ENCODE measurements at regions not wholly inside any gene's neighbourhood (a gene's known extent, or its start where the extent isn't known, plus 50 kb on each side); places are given as distances from the start of the nearest gene placed in this dataset.

DNA sequence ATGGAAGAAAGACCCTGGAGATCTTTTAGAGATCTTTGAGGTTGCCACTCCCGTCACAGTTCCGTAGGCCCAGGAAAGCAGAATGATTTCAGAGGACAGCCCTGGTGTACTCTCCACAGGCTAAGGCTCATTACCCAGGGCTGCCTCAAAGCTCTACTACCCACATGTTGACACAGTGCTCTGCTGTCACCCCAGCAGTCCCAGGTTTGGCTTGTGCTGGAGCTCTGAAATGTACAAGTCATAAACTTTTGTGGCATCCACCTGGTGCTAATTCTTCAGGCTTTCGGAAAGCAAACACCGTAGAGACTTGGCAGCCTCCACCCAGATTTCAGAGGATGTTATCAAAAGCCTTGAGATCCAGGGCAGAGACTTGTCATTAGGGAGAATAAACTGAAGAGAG, 136.5 kb downstream of the MTRR start:
- no peak for DNase-seq
- TF ChIP-seq, protein P1, sequence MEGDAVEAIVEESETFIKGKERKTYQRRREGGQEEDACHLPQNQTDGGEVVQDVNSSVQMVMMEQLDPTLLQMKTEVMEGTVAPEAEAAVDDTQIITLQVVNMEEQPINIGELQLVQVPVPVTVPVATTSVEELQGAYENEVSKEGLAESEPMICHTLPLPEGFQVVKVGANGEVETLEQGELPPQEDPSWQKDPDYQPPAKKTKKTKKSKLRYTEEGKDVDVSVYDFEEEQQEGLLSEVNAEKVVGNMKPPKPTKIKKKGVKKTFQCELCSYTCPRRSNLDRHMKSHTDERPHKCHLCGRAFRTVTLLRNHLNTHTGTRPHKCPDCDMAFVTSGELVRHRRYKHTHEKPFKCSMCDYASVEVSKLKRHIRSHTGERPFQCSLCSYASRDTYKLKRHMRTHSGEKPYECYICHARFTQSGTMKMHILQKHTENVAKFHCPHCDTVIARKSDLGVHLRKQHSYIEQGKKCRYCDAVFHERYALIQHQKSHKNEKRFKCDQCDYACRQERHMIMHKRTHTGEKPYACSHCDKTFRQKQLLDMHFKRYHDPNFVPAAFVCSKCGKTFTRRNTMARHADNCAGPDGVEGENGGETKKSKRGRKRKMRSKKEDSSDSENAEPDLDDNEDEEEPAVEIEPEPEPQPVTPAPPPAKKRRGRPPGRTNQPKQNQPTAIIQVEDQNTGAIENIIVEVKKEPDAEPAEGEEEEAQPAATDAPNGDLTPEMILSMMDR (IDR thresholded peaks at IDR 0.05; ENCODE audit: low read depth, low read length) = no peak
- H3K4me3 ChIP-seq (ENCODE audit: low read depth, low read length) = no peak overlapping the region
- no peaks in the 10 kb centered on the region; the same call in 1 of the 2 replicates for H3K9me3 ChIP-seq
- no peaks in the 10 kb centered on the region for H3K27me3 ChIP-seq
- H3K4me1 ChIP-seq = no peaks in the 10 kb centered on the region
- H3K36me3 ChIP-seq = no peaks in the 10 kb centered on the region

DNA sequence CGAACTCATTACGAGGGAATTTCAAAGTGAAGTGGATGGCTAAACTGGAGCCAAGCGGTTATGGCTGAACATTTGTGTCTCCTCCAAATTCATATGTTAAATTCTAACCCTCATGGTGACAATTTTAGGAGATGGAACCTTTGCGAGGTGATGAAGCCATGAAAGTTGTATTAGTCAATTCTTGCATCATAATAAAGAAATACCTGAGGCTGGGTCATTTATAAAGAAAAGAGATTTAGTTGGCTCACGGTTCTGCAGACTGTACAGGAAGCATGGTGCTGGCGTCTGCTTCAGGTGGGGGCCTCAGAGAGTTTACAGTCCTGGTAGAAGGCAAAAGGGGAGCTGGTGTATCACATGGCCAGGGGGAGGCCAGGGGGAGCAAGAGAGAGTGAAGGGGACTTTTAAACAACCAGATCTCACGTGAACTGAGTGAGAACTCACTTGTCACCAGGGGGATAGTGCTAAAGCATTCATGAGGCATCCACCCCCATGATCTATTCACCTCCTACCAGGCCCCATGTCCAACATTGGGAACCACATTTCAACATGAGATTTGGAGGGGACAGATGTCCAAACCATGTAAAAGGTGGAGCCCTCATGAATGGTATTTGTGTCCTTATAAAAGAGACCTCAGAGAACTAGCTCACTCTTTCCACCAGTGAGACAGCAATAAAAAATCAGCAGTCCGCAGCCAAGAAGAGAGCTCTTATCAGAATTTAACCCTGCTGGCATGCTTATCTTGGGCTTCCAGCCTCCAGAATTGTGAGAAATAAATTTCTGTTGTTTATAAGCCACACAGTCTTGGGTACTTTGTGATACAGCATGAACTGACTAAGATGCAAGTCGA, 143.4 kb downstream of the MTRR start:
- Histone ChIP-seq H3K4me3 (ENCODE audit: low read depth, low read length) (no peak overlapping the region), H3K27me3 (no peaks in the 10 kb centered on the region), H3K9me3 (no peaks in the 10 kb centered on the region), H3K4me1 (no peaks in the 10 kb centered on the region), H3K36me3 (no peaks in the 10 kb centered on the region)
- DNase-seq = peak; percentile 23
- TF ChIP-seq, protein P1 (IDR thresholded peaks at IDR 0.05; ENCODE audit: low read depth, low read length) = peak; percentile 22; the same call in 1 of the 2 replicates

DNA sequence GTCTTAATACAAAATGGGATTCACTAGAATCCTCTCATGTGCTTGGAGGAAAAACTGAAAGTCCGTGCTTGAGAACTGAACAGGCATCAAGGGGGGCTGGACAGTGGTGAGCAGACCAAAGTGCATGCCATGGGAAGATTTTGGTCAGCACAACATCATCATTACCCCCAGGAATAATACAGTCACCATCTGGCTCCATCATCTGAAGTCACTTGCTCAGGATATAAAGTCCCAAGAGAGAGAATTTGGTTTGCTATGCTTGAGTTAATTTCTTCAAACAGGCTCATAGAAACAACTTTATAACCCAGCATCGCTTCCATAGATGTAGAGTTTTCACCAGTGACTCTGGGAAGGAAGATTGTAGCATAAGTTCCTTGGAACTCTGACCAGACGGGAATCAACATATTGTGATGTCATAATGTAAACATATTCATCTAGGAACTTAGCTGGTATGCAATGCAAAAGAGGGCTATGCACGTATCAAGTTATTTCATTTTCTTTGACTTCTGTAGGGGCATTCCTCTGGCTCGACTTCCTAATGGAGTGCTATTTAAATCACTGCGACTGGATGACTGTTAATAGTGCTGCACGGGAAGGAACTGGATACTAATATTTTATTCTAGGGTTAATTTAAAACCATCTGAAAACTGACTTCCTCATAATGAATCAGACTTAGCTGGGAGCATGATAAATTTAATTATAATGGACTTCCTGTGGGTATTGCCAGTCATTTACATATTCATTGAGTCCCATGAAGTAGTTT, 145.2 kb downstream of the MTRR start:
- Histone ChIP-seq H3K4me3 (ENCODE audit: low read depth, low read length) (no peak overlapping the region), H3K36me3 (no peaks in the 10 kb centered on the region), H3K9me3 (no peaks in the 10 kb centered on the region), H3K27me3 (no peaks in the 10 kb centered on the region), H3K4me1 (no peaks in the 10 kb centered on the region)
- TF ChIP-seq, protein P1 (IDR thresholded peaks at IDR 0.05; ENCODE audit: low read depth, low read length) = no peak
- DNase-seq = no peak

DNA sequence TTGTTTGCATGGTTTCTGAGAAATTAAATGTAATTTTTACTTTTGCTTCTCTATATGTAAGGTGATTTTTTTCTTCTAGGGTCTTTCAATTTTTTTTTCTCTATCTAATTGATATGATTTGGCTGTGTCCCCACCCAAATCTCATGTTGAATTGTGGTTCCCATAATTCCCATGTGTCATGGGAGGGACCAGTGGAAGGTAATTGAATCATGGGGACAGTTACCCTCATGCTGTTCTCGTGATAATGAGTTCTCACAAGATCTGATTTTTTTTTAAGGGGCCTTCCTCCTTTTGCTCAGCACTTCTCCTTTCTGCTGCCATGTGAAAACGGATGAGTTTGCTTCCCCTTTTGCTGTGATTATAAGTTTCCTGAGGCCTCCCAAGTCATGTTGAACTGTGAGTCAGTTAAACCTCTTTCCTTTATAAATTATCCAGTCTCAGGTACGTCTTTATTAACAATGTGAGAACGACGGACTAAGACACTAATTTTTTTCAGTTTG, 150.8 kb downstream of the MTRR start:
- Histone ChIP-seq H3K4me1 (no peaks in the 10 kb centered on the region), H3K36me3 (no peaks in the 10 kb centered on the region), H3K27me3 (no peaks in the 10 kb centered on the region), H3K9me3 (no peaks in the 10 kb centered on the region), H3K4me3 (ENCODE audit: low read depth, low read length) (no peak overlapping the region)
- no peak for DNase-seq
- TF ChIP-seq, protein P1 (IDR thresholded peaks at IDR 0.05; ENCODE audit: low read depth, low read length) = no peak

DNA sequence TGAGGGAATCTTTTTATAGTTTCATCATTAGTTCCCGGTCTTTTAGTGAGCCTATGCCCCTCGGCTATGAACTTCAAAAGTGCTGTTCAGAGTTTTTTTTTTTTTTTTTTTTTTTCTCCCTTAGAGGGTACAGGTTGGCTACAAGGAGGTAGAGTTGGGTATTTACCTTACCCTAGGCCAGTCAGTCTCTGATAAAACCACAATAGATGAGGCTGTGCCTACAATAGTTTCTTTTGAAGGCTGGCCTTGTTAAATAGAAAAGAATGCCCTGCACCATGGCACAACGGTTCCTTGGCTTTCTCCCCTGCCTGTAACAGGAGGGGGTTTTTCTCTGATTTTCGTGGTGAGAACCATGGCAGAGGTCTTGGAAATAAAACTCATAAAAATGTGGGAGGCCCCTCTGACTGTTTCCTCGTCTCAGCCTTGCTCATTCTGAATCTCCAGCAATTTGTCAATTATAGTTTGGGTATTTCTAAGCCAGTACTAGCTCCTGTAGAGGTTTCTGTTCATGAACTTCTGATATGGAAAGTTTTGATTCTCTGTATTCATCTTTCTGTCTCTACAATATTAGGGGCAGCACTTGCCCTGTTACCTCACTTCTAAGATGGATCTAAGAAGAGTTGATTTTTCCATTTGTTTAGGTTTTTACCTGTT, 152.0 kb downstream of the MTRR start:
- DNase-seq = no peak
- H3K36me3 ChIP-seq = no peaks in the 10 kb centered on the region
- no peaks in the 10 kb centered on the region for H3K4me1 ChIP-seq
- TF ChIP-seq, protein P1 (IDR thresholded peaks at IDR 0.05; ENCODE audit: low read depth, low read length) = no peak
- H3K4me3 ChIP-seq (ENCODE audit: low read depth, low read length) = no peak overlapping the region
- H3K27me3 ChIP-seq = no peaks in the 10 kb centered on the region
- H3K9me3 ChIP-seq = no peaks in the 10 kb centered on the region
